ENCODE measurements at regions not wholly inside any gene's neighbourhood (a gene's known extent, or its start where the extent isn't known, plus 50 kb on each side); places are given as distances from the start of the nearest gene placed in this dataset.

DNA sequence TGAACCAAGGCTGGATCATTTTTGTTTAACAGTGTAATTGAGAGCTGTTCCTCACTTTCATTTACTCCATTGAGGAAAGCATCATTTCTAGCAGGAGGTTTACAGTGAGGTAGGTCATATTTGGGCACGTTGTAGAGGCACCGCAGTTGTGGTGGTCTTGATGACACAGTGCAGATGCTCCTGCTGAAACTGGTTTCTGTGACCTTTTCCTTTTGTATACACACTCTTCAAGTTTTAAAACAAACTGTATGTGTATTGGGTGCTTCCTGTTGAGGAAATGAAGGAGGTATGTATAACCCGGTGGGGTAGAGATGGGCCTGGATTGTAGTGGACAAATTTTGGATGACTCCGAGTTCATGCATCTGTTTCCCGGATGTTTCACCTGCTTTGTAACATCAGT, 456.3 kb upstream of the RGS6 start:
- TF ChIP-seq, protein P1, sequence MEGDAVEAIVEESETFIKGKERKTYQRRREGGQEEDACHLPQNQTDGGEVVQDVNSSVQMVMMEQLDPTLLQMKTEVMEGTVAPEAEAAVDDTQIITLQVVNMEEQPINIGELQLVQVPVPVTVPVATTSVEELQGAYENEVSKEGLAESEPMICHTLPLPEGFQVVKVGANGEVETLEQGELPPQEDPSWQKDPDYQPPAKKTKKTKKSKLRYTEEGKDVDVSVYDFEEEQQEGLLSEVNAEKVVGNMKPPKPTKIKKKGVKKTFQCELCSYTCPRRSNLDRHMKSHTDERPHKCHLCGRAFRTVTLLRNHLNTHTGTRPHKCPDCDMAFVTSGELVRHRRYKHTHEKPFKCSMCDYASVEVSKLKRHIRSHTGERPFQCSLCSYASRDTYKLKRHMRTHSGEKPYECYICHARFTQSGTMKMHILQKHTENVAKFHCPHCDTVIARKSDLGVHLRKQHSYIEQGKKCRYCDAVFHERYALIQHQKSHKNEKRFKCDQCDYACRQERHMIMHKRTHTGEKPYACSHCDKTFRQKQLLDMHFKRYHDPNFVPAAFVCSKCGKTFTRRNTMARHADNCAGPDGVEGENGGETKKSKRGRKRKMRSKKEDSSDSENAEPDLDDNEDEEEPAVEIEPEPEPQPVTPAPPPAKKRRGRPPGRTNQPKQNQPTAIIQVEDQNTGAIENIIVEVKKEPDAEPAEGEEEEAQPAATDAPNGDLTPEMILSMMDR (IDR thresholded peaks at IDR 0.05; ENCODE audit: insufficient read depth, low read length), result no peak
- TF ChIP-seq GABPA (IDR thresholded peaks at IDR 0.05; ENCODE audit: low read depth) (no peak), POLR2AphosphoS5 (IDR thresholded peaks at IDR 0.05; ENCODE audit: low read depth) (no peak), SPI1 (IDR thresholded peaks at IDR 0.05; ENCODE audit: borderline replicate concordance, low read depth) (no peak)
- TF ChIP-seq, protein P2, sequence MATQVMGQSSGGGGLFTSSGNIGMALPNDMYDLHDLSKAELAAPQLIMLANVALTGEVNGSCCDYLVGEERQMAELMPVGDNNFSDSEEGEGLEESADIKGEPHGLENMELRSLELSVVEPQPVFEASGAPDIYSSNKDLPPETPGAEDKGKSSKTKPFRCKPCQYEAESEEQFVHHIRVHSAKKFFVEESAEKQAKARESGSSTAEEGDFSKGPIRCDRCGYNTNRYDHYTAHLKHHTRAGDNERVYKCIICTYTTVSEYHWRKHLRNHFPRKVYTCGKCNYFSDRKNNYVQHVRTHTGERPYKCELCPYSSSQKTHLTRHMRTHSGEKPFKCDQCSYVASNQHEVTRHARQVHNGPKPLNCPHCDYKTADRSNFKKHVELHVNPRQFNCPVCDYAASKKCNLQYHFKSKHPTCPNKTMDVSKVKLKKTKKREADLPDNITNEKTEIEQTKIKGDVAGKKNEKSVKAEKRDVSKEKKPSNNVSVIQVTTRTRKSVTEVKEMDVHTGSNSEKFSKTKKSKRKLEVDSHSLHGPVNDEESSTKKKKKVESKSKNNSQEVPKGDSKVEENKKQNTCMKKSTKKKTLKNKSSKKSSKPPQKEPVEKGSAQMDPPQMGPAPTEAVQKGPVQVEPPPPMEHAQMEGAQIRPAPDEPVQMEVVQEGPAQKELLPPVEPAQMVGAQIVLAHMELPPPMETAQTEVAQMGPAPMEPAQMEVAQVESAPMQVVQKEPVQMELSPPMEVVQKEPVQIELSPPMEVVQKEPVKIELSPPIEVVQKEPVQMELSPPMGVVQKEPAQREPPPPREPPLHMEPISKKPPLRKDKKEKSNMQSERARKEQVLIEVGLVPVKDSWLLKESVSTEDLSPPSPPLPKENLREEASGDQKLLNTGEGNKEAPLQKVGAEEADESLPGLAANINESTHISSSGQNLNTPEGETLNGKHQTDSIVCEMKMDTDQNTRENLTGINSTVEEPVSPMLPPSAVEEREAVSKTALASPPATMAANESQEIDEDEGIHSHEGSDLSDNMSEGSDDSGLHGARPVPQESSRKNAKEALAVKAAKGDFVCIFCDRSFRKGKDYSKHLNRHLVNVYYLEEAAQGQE (IDR thresholded peaks at IDR 0.05; ENCODE audit: insufficient replicate concordance, low read depth), result no peak
